NCI-H1930 (cell line): ENCODE measurements at regions not wholly inside any gene's neighbourhood (a gene's known extent, or its start where the extent isn't known, plus 50 kb on each side); places are given as distances from the start of the nearest gene placed in this dataset.
A peak's percentile ranks its signal among the peaks of the same experiment; 100 is the strongest.
"Not testable (repeated sequence)": the region's sequence is repeated elsewhere in the genome, so short reads cannot be mapped to it uniquely, and the experiment has no call there.

Source experiments
- DNase-seq, 2 experiments: peaks; one replicate each; lab custom pipeline; 2025; lab: John Stamatoyannopoulos, UW

- not testable (repeated sequence) for DNase-seq
Measured at GRCh38 chr6:57984575-57984974, 667.1 kb downstream of the PRIM2 start.

GRCh38 chr6:57985734-57986133 is 668.3 kb downstream of the PRIM2 start:
- DNase-seq: peak in 1 of 2 experiments; percentile 5

- not testable (repeated sequence) for DNase-seq
Measured at GRCh38 chr6:57986584-57986983, 669.2 kb downstream of the PRIM2 start.

DNA sequence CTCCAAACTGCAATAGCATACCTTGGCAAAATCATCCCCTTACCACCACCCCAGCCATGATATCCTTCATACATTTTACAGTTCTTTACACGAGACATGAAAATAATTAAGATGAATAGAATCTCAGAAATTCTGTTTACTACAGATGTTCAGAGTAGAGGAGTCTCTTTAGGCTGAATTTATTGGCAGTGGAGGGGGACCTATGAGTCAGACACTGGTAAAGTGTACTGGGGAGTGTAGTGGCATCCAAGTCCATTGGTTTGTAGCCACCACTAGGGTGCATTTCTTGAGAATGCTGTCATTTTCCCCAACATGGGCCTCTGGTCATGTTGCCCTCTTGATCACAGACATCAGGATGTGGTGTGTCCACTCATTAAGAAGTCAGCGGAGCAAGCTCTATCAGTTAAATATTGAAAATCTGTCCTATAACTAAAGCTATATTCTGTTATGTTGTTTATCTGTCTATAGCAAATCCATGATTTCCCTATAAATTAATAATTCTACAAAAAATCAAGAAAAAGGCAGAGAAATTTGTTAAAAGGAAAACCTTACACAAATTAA is 672.2 kb downstream of the PRIM2 start:
- DNase-seq: not testable (repeated sequence)

- DNase-seq: not testable (repeated sequence)
Measured at GRCh38 chr6:57998858-57999619, 681.6 kb downstream of the PRIM2 start.

GRCh38 chr6:58000233-58000632 is 682.8 kb downstream of the PRIM2 start:
- not testable (repeated sequence) for DNase-seq

- DNase-seq: not testable (repeated sequence)
Measured at GRCh38 chr6:58003417-58004167, 686.2 kb downstream of the PRIM2 start.

GRCh38 chr6:58007334-58008000 is 690.0 kb downstream of the PRIM2 start:
- DNase-seq: not testable (repeated sequence)

- not testable (repeated sequence) for DNase-seq
Measured at GRCh38 chr6:58008001-58008335, 690.5 kb downstream of the PRIM2 start.

DNA sequence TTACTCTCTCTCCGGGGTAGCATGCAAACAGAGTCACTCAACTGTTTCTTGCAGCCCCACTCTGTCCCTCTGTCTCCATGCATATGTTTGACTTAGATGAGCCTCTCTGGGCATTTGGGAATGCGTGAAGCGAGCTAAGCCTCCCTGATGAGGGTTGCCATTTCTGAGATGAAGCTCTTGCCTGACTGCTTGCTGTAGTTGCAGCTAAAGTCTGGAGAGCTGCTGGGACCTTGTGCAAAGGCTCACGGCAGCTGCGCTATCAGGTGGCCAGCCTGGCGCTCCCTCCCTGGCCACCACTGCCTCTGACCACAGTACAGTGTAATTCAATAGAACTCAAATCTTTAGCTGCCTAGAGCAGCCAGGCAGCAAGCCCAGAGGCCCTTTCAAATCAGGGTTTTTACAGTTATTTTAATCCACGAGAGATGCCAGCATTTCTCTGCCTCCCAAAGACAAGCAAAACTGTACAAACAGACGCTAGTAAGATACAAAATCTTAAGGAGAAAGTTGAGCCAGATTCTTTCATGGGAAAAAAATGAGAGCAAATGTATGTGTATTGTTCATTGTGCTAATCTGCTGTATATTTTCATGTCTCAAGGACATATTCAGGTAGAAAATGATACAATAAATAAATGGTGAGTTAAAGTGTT is 694.6 kb downstream of the PRIM2 start:
- not testable (repeated sequence) for DNase-seq

DNA sequence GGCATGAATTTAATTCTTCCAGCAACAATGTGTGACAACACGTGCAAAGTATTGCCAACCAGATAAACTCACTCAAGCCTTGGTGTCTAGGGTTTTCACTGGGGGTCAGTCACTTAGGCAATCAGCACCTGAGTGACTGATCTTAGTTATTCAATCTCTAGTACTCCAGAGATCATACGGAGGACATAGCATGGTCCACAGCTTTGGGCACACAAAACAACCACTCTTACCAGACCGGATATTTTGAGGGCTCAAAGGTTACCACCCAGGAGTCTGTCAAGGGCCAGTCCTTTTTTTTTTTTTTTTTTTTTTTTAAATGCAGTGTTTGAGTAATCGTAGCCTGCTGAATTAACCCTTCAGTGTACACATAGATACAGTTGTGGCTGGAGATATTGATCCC is 699.2 kb downstream of the PRIM2 start:
- not testable (repeated sequence) for DNase-seq

DNA sequence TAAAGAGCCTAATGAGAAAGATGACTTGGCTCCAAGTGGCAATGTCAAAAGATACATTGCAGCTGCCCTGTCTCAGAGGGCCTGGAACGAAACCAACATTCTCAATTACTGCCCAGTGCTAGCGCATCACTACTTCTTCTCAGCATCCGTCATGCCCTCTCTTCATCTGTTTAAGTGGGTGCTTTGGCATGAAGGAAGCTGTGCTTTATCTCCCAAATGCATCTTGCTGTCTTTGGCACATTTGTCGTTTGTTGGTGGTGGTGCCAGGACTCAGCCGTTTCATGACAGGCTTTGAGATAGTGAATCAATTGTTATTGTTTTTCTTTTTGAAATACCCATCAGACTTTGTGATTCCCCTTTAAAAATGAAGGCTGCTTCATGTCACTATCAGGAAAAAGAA is 710.8 kb downstream of the PRIM2 start:
- DNase-seq: not testable (repeated sequence)

DNA sequence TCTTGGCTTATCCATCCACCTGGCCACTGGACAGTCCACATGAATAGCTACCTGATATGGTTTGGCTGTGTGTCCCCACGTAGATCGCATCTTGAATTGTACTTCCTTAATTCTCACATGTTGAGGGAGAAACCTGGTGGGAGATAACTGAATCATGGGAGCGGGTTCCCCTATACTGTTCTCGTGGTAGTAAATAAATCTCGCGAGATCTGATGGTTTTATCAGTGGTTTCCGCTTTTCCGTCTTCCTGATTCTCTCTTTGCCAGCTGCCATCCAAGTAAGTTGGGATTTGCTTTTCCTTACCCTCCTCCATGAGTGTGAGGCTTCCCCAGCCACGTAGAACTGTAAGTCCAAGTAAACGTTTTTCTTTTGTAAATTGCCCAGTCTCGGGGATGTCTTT is 720.8 kb downstream of the PRIM2 start:
- DNase-seq: not testable (repeated sequence)

GRCh38 chr6:58046584-58046983 is 729.2 kb downstream of the PRIM2 start:
- DNase-seq: not testable (repeated sequence)

- not testable (repeated sequence) for DNase-seq
Measured at GRCh38 chr6:58047389-58047788, 730.0 kb downstream of the PRIM2 start.

- DNase-seq: not testable (repeated sequence)
Measured at GRCh38 chr6:58047865-58048264, 730.4 kb downstream of the PRIM2 start.

- not testable (repeated sequence) for DNase-seq
Measured at GRCh38 chr6:58055465-58056176, 738.2 kb downstream of the PRIM2 start.

DNA sequence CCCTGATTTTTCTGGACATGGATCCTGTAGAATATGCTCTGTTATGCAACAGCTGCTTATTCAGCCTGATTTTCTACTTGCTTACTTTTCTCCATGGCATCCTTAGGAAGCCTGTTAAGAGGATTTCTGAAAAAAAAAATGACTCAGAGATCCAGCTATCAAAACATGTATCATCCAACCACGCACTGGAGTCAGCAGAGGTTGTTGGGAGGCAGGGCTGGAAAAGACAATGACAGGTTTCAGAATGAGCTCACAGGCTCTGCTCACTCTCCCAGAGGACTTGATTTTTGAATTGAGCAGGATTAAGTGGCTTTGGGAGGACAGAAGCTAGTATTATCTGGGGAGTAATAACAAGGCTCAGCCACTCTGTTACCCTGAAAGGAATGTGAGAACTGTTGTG is 742.3 kb downstream of the PRIM2 start:
- not testable (repeated sequence) for DNase-seq

- not testable (repeated sequence) for DNase-seq
Measured at GRCh38 chr6:58063542-58063941, 746.1 kb downstream of the PRIM2 start.

- not testable (repeated sequence) for DNase-seq
Measured at GRCh38 chr6:58067867-58068548, 750.6 kb downstream of the PRIM2 start.

- no peak for DNase-seq
Measured at GRCh38 chr6:58073263-58073662, 755.8 kb downstream of the PRIM2 start.
